HEK293T (cell line): ENCODE measurements at regions not wholly inside any gene's neighbourhood (a gene's known extent, or its start where the extent isn't known, plus 50 kb on each side); places are given as distances from the start of the nearest gene placed in this dataset.

ENCODE experiments used
- ELF4 ChIP-seq: fragments of 450-650 bp; IDR thresholded peaks from 2 replicates; pipeline ENCODE4 v1.6.1; 2017; ENCODE audit warnings: antibody characterized with exemption
- LEF1 ChIP-seq: fragments of 450-650 bp; IDR thresholded peaks from 2 replicates; pipeline ENCODE4 v1.6.1; 2017; ENCODE audit warnings: mild to moderate bottlenecking, borderline replicate concordance
- SUZ12 ChIP-seq: fragments of 450-650 bp; IDR thresholded peaks from 2 replicates; pipeline ENCODE4 v1.6.1; 2016; ENCODE audit warnings: mild to moderate bottlenecking
- TARDBP ChIP-seq: fragments of 450-650 bp; IDR thresholded peaks from 2 replicates; pipeline ENCODE4 v1.6.1; 2016

DNA sequence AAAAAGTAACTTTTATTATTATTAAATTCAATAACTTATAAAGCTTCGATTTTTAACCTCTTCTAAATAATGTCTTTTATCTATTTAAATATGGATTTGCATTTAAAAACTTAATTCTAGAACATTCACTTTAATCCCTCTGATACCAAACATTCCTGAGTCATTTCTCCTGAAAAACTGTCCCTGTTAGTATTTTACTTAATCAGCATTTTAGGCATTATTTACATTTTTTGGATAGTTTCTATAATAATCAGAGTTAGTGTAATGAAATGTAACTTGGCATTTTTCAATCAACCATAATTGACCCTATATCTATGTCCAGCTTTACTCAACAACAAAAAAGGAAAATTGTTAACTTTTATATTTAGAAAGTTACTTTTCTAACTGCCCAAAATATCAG is 428.1 kb downstream of the PCDH17 start:
- TF ChIP-seq LEF1, result no peak
- TF ChIP-seq SUZ12, result no peak
- TF ChIP-seq TARDBP, result no peak
- no peak for TF ChIP-seq ELF4
